BJ (cell line): ENCODE measurements at regions not wholly inside any gene's neighbourhood (a gene's known extent, or its start where the extent isn't known, plus 50 kb on each side); places are given as distances from the start of the nearest gene placed in this dataset.

ENCODE experiments used
- CTCF ChIA-PET: fragments of 350-600 bp; formaldehyde crosslinking; extraction: SDS; loops from one replicate; lab custom pipeline; 2021; ENCODE audit warnings: antibody characterized with exemption, inconsistent platforms; lab: Yijun Ruan, JAX
- POLR2A ChIA-PET: fragments of 300-600 bp; sonication (Branson Sonifier 250); formaldehyde crosslinking; extraction: SDS; loops from one replicate; lab custom pipeline; 2021; ENCODE audit warnings: antibody characterized with exemption; lab: Charles Lee
- DNase-seq: peaks from one replicate; pipeline ENCODE4 v3.0.0-alpha.2; 2011; ENCODE audit warnings: low read depth
- H3K27me3 ChIP-seq: 2 replicates; pipeline ENCODE4 v1.6.0; 2011; ENCODE audit warnings: low read length; ENCODE audit not compliant: control insufficient read depth, insufficient read depth
- H3K36me3 ChIP-seq: 2 replicates; pipeline ENCODE4 v1.5.1; 2011; ENCODE audit warnings: low read length; ENCODE audit not compliant: control insufficient read depth, insufficient read depth
- H3K4me3 ChIP-seq: 2 replicates; pipeline ENCODE4 v1.5.1; 2011; ENCODE audit warnings: low read depth, mild to moderate bottlenecking, control low read depth, low read length
- CTCF ChIP-seq: IDR thresholded peaks from 2 replicates; pipeline ENCODE4 v1.5.1; 2011; ENCODE audit warnings: low read depth, mild to moderate bottlenecking, control low read depth, inconsistent platforms, low read length, moderate library complexity; ENCODE audit not compliant: insufficient read depth

- DNase-seq = no peak
- ChIA-PET CTCF (no interaction called here), POLR2A (interaction anchor here (0.7 kb wide), 1 partner anchor 1124 kb away, joined by 4 read pairs; no protein-coding TSS in a partner anchor)
- TF ChIP-seq CTCF = no peak
- peak overlapping the region; percentile 49 for H3K4me3 ChIP-seq
- no peaks in the 10 kb centered on the region for H3K36me3 ChIP-seq
- peaks cover 6% of the 10 kb centered on the region for H3K27me3 ChIP-seq
Measured at GRCh38 chr18:5628512-5629255, 84.9 kb upstream of the EPB41L3 start.

- DNase-seq = no peak
- Histone ChIP-seq H3K36me3 (no peaks in the 10 kb centered on the region), H3K27me3 (peaks cover 6% of the 10 kb centered on the region), H3K4me3 (peak overlapping the region; percentile 49)
- ChIA-PET CTCF (no interaction called here), POLR2A (no interaction called here)
- TF ChIP-seq CTCF = no peak
Measured at GRCh38 chr18:5627776-5628511, 84.1 kb upstream of the EPB41L3 start.

GRCh38 chr18:5626130-5626880 lies 82.5 kb upstream of the EPB41L3 start:
- Histone ChIP-seq H3K4me3 (no peak overlapping the region), H3K36me3 (no peaks in the 10 kb centered on the region), H3K27me3 (peaks cover 6% of the 10 kb centered on the region)
- POLR2A ChIA-PET = no interaction called here
- TF ChIP-seq CTCF = no peak
- no peak for DNase-seq
- CTCF ChIA-PET = no interaction called here

GRCh38 chr18:5625076-5625475 lies 81.3 kb upstream of the EPB41L3 start:
- DNase-seq = no peak
- no peak for TF ChIP-seq CTCF
- peaks cover 6% of the 10 kb centered on the region for H3K27me3 ChIP-seq
- no peak overlapping the region for H3K4me3 ChIP-seq
- ChIA-PET POLR2A (no interaction called here), CTCF (no interaction called here)
- H3K36me3 ChIP-seq = no peaks in the 10 kb centered on the region

- H3K4me3 ChIP-seq = no peak overlapping the region
- ChIA-PET CTCF (no interaction called here), POLR2A (no interaction called here)
- TF ChIP-seq CTCF = no peak
- peaks cover 3% of the 10 kb centered on the region for H3K27me3 ChIP-seq
- H3K36me3 ChIP-seq = no peaks in the 10 kb centered on the region
- DNase-seq = no peak
Measured at GRCh38 chr18:5622905-5623304, 79.1 kb upstream of the EPB41L3 start.
